ENCODE measurements at regions not wholly inside any gene's neighbourhood (a gene's known extent, or its start where the extent isn't known, plus 50 kb on each side); places are given as distances from the start of the nearest gene placed in this dataset.

- Histone ChIP-seq H3K4me3 (no peak overlapping the region), H3K27me3 (no peaks in the 10 kb centered on the region), H3K9me3 (ENCODE audit: low read depth) (no peaks in the 10 kb centered on the region), H3K36me3 (replicated peaks; ENCODE audit: insufficient read depth, low read depth) (no peaks in the 10 kb centered on the region), H4K20me1 (ENCODE audit: insufficient read depth, poor library complexity, severe bottlenecking) (no peaks in the 10 kb centered on the region), H3K79me2 (no peaks in the 10 kb centered on the region), H3K4me1 (ENCODE audit: insufficient read depth) (no peaks in the 10 kb centered on the region), H3K4me2 (no peak overlapping the region), H3K9me2 (replicated peaks; ENCODE audit: insufficient read depth) (no peaks in the 10 kb centered on the region), H3K27ac (no peak overlapping the region), H2AFZ (no peak overlapping the region)
- DNase-seq (ENCODE audit: low spot score): peak; percentile 60
- TF ChIP-seq CTCF (IDR thresholded peaks at IDR 0.05; ENCODE audit: poor library complexity): no peak
- no peak for TF ChIP-seq EZH2 (IDR thresholded peaks at IDR 0.05; ENCODE audit: borderline replicate concordance)
- TF ChIP-seq EZH2phosphoT487 (IDR thresholded peaks at IDR 0.05; ENCODE audit: low read depth, severe bottlenecking, unreplicated experiment): no peak
- WGBS (ENCODE audit: low lambda C conversion rate, missing lambda C conversion rate): 62% methylated on average over 9 of the region's 9 CpGs
Observed at GRCh38 chr1:14300991-14301703, 297.3 kb upstream of the KAZN start.

- no peak overlapping the region for H2AFZ ChIP-seq
- no peak overlapping the region for H3K4me2 ChIP-seq
- no peak for DNase-seq (ENCODE audit: low spot score)
- no peaks in the 10 kb centered on the region for H3K9me2 ChIP-seq (replicated peaks; ENCODE audit: insufficient read depth)
- H3K4me1 ChIP-seq (ENCODE audit: insufficient read depth): no peaks in the 10 kb centered on the region
- no peaks in the 10 kb centered on the region for H3K9me3 ChIP-seq (ENCODE audit: low read depth)
- no peaks in the 10 kb centered on the region for H3K79me2 ChIP-seq
- TF ChIP-seq EZH2phosphoT487 (IDR thresholded peaks at IDR 0.05; ENCODE audit: low read depth, severe bottlenecking, unreplicated experiment) (no peak), CTCF (IDR thresholded peaks at IDR 0.05; ENCODE audit: poor library complexity) (no peak), EZH2 (IDR thresholded peaks at IDR 0.05; ENCODE audit: borderline replicate concordance) (no peak)
- H3K27ac ChIP-seq: no peak overlapping the region
- H3K4me3 ChIP-seq: no peak overlapping the region
- H3K36me3 ChIP-seq (replicated peaks; ENCODE audit: insufficient read depth, low read depth): no peaks in the 10 kb centered on the region
- H3K27me3 ChIP-seq: no peaks in the 10 kb centered on the region
- 79% methylated on average over 4 of the region's 4 CpGs for WGBS (ENCODE audit: low lambda C conversion rate, missing lambda C conversion rate)
- no peaks in the 10 kb centered on the region for H4K20me1 ChIP-seq (ENCODE audit: insufficient read depth, poor library complexity, severe bottlenecking)
Observed at GRCh38 chr1:14301704-14302024, 296.8 kb upstream of the KAZN start.

GRCh38 chr1:14302025-14302424 is 296.5 kb upstream of the KAZN start:
- Histone ChIP-seq H3K27ac (no peak overlapping the region), H3K4me3 (no peak overlapping the region), H3K9me3 (ENCODE audit: low read depth) (no peaks in the 10 kb centered on the region), H3K36me3 (replicated peaks; ENCODE audit: insufficient read depth, low read depth) (no peaks in the 10 kb centered on the region), H3K4me2 (no peak overlapping the region), H3K4me1 (ENCODE audit: insufficient read depth) (no peaks in the 10 kb centered on the region), H3K79me2 (no peaks in the 10 kb centered on the region), H2AFZ (no peak overlapping the region), H3K27me3 (no peaks in the 10 kb centered on the region), H3K9me2 (replicated peaks; ENCODE audit: insufficient read depth) (no peaks in the 10 kb centered on the region), H4K20me1 (ENCODE audit: insufficient read depth, poor library complexity, severe bottlenecking) (no peaks in the 10 kb centered on the region)
- TF ChIP-seq EZH2phosphoT487 (IDR thresholded peaks at IDR 0.05; ENCODE audit: low read depth, severe bottlenecking, unreplicated experiment) (no peak), EZH2 (IDR thresholded peaks at IDR 0.05; ENCODE audit: borderline replicate concordance) (no peak), CTCF (IDR thresholded peaks at IDR 0.05; ENCODE audit: poor library complexity) (no peak)
- WGBS (ENCODE audit: low lambda C conversion rate, missing lambda C conversion rate): 85% methylated on average over 3 of the region's 3 CpGs
- DNase-seq (ENCODE audit: low spot score): no peak

Measured in hepatocyte (in vitro differentiated cells).